KMS-11 (cell line): ENCODE measurements at regions not wholly inside any gene's neighbourhood (a gene's known extent, or its start where the extent isn't known, plus 50 kb on each side); places are given as distances from the start of the nearest gene placed in this dataset.

ENCODE experiments used
- H2AFZ ChIP-seq: fragments of 200-600 bp; sonication (generic); 2 replicates; pipeline ENCODE4 v1.6.1; 2016; ENCODE audit warnings: antibody characterized with exemption, mixed run types, low read depth
- H3K27ac ChIP-seq: fragments of 200-600 bp; sonication (generic); 2 replicates; pipeline ENCODE4 v1.6.1; 2016; ENCODE audit warnings: mild to moderate bottlenecking, mixed run types
- H3K27me3 ChIP-seq: fragments of 200-600 bp; sonication (generic); 2 replicates; pipeline ENCODE4 v1.6.1; 2017; ENCODE audit warnings: mild to moderate bottlenecking, low read depth, mixed run types, moderate library complexity; ENCODE audit not compliant: insufficient read depth
- H3K36me3 ChIP-seq: fragments of 200-600 bp; sonication (generic); 2 replicates; pipeline ENCODE4 v1.6.1; 2017; ENCODE audit warnings: mild to moderate bottlenecking, mixed run types; ENCODE audit not compliant: insufficient read depth
- H3K4me1 ChIP-seq: fragments of 200-600 bp; sonication (generic); 2 replicates; pipeline ENCODE4 v1.6.1; 2016; ENCODE audit warnings: mild to moderate bottlenecking, low read depth, mixed run types; ENCODE audit not compliant: poor library complexity, severe bottlenecking
- H3K4me2 ChIP-seq: fragments of 200-600 bp; sonication (generic); 2 replicates; pipeline ENCODE4 v1.7.0; 2016; ENCODE audit warnings: mild to moderate bottlenecking, mixed run types
- H3K4me3 ChIP-seq: fragments of 200-600 bp; sonication (generic); IDR thresholded peaks from 2 replicates; pipeline ENCODE4 v1.6.1; 2017; ENCODE audit warnings: low read depth, low read length, mixed read lengths; ENCODE audit not compliant: insufficient read depth
- H3K79me2 ChIP-seq: fragments of 200-600 bp; sonication (generic); 2 replicates; pipeline ENCODE4 v1.6.1; 2016; ENCODE audit warnings: low read depth, mixed run types; ENCODE audit not compliant: insufficient read depth
- H3K9ac ChIP-seq: fragments of 200-600 bp; sonication (generic); 2 replicates; pipeline ENCODE4 v1.6.1; 2016; ENCODE audit warnings: mild to moderate bottlenecking, mixed run types
- H4K20me1 ChIP-seq: fragments of 200-600 bp; sonication (generic); 2 replicates; pipeline ENCODE4 v1.6.1; 2016; ENCODE audit warnings: mild to moderate bottlenecking, mixed run types; ENCODE audit not compliant: insufficient read depth
- TF ChIP-seq, protein P1 (sequence below): fragments of 200-600 bp; sonication (generic); conservative IDR thresholded peaks from 2 replicates; pipeline ENCODE4 v1.6.1; 2017; ENCODE audit warnings: low read depth, mild to moderate bottlenecking, antibody characterized with exemption, low read length, moderate library complexity, mixed read lengths

DNA sequence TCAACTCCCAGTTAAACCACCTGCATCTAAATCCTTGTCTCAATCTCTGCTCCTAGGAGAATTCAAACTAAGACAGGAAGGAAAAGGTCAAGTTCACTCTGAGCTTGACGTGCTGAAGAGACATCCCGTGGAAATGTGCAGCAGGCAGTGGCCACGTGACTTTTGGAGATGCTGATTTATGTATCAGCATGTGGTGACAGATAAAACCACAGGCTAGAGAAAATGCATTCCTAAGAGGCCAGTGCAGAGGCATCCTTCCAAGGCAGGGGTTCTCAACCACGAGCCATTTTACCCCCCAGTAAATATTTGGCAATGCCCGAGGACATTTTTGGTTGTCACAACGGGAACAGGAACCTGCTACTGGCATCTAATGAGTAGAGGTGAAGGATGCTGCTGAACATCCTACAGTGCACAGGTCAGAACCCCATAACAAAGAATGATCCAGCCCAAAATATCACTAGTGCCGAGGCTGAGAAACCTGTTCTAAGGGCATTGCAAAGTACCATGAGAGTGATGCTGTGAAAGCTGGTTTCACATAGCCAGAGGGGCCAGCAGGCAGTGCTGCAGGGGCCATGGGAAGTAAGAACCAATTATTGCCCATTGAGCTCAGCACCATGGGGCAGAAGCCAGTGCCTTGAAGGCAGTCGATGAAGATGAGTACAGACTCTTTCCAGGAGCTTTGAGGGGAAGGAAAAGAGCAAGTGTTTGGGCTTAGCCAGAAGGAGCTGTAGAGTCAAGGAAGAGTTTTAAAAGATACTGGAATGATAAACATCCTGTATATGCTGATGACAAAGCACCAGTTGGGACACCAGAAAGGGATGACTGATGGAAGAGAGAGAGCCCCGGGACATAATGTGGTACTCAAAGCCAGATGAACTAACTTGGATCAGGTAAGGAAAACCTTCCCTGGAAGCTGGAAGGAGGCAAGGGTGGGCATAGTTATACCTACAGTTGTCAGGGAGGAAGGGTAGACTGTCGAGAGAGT, 174.6 kb downstream of the HAUS1 start:
- no peak overlapping the region for H3K9ac ChIP-seq
- H2AFZ ChIP-seq, result no peak overlapping the region
- H3K36me3 ChIP-seq, result no peaks in the 10 kb centered on the region
- H4K20me1 ChIP-seq, result no peaks in the 10 kb centered on the region
- no peaks in the 10 kb centered on the region for H3K79me2 ChIP-seq
- H3K4me3 ChIP-seq, result no peak overlapping the region
- TF ChIP-seq, protein P1, sequence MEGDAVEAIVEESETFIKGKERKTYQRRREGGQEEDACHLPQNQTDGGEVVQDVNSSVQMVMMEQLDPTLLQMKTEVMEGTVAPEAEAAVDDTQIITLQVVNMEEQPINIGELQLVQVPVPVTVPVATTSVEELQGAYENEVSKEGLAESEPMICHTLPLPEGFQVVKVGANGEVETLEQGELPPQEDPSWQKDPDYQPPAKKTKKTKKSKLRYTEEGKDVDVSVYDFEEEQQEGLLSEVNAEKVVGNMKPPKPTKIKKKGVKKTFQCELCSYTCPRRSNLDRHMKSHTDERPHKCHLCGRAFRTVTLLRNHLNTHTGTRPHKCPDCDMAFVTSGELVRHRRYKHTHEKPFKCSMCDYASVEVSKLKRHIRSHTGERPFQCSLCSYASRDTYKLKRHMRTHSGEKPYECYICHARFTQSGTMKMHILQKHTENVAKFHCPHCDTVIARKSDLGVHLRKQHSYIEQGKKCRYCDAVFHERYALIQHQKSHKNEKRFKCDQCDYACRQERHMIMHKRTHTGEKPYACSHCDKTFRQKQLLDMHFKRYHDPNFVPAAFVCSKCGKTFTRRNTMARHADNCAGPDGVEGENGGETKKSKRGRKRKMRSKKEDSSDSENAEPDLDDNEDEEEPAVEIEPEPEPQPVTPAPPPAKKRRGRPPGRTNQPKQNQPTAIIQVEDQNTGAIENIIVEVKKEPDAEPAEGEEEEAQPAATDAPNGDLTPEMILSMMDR, result no peak
- H3K4me2 ChIP-seq, result no peak overlapping the region
- no peaks in the 10 kb centered on the region for H3K27me3 ChIP-seq
- no peaks in the 10 kb centered on the region for H3K4me1 ChIP-seq
- H3K27ac ChIP-seq, result no peak overlapping the region

DNA sequence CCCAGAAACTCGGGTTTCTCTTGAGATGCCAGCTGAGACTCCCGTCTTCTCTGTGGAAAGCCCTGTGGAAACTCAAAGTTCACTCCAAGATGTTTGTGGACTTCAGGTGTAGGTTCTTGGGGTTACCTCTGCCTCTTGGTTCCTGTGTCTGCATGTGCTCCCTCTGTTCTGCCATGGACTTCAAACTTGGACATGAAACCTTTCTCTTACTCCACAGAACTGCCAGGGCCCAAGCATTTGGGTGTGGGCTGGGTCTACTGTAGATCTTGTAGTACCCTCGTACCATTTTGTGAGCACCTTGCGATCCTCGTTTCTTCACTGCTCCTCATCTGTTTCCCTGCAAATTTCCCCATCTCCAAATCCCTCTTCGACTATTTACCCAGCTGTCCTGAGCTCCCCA, 175.5 kb downstream of the HAUS1 start:
- no peaks in the 10 kb centered on the region for H3K27me3 ChIP-seq
- TF ChIP-seq, protein P1, result no peak
- H3K4me3 ChIP-seq, result no peak overlapping the region
- no peaks in the 10 kb centered on the region for H3K36me3 ChIP-seq
- H3K79me2 ChIP-seq, result no peaks in the 10 kb centered on the region
- H3K9ac ChIP-seq, result no peak overlapping the region
- no peak overlapping the region for H3K27ac ChIP-seq
- no peaks in the 10 kb centered on the region for H4K20me1 ChIP-seq
- no peaks in the 10 kb centered on the region for H3K4me1 ChIP-seq
- no peak overlapping the region for H3K4me2 ChIP-seq
- H2AFZ ChIP-seq, result no peak overlapping the region

DNA sequence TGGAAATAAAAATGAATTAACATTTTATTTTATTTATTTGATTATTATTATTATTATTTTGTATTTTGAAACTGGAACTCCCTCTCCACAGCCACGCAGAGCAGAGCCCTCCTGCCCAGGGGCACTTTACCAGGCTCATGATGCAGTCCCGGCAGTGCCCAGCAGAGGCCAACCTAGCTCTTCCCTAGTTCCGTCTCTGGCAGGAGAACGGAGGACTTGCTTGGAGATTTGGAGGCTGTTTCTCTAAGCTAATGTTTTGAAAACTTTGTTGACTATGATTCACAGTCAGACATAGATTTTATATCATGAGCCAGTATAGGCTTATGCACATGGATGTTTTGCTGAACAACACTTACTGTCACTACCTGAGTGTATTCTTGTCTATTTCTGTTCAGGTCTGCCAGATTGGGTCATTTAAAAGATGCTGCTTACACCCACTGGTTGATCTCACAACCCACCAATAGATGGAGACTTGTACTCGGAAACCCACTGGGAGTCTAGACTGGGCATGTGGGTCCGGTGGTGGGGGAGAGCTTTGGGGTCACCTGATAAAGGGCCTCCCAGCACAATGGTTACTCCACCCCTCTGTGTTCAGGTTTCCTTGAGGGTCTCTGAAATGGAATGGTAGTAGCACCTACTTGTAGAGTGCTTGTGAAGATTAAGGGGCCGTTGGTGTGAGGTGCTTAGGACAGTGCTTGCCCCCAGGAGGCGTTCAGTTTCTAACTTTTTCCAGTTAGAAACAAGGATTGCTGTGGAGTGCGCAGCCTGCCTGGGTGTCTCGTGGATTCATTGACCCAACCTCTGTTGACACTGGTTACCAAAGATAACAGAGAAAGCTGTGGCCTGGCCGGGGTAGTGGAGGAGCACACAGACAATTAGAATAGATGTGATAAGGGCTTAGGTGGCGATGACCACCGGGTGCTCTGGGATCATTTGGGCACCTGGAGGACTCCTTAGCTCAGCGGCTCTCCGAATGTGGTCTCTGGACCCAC, 177.3 kb downstream of the HAUS1 start:
- no peaks in the 10 kb centered on the region for H3K27me3 ChIP-seq
- H3K4me1 ChIP-seq, result no peaks in the 10 kb centered on the region
- TF ChIP-seq, protein P1, result peak; percentile 95
- H3K4me3 ChIP-seq, result no peak overlapping the region
- H3K9ac ChIP-seq, result no peak overlapping the region
- no peaks in the 10 kb centered on the region for H4K20me1 ChIP-seq
- H3K4me2 ChIP-seq, result no peak overlapping the region
- H3K36me3 ChIP-seq, result no peaks in the 10 kb centered on the region
- no peak overlapping the region for H3K27ac ChIP-seq
- H3K79me2 ChIP-seq, result no peaks in the 10 kb centered on the region
- H2AFZ ChIP-seq, result no peak overlapping the region

DNA sequence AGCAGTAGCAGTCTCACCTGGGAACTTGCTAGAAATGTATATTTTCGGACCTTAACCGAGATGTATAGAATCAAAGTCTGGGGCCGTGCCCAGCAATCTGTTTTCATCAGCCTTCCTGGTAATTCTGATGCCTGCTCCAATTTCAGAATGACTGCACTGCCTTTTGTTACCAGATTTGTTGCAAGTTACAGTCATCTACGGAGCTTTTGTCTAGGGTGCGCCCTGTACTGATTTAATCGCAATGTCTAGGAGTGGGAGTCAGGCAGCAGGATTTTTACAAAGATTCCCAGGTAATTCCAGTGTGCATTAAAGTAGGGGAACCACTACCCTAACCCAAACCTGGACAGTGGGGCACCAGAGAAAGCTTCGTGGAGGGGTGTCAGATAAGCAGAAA, 178.0 kb downstream of the HAUS1 start:
- Histone ChIP-seq H3K4me1 (no peaks in the 10 kb centered on the region), H2AFZ (no peak overlapping the region), H3K79me2 (no peaks in the 10 kb centered on the region), H3K36me3 (no peaks in the 10 kb centered on the region), H4K20me1 (no peaks in the 10 kb centered on the region), H3K4me2 (no peak overlapping the region), H3K4me3 (no peak overlapping the region), H3K27ac (no peak overlapping the region), H3K9ac (no peak overlapping the region), H3K27me3 (no peaks in the 10 kb centered on the region)
- TF ChIP-seq, protein P1, result no peak
